GM03348 (cell line): ENCODE measurements at regions not wholly inside any gene's neighbourhood (a gene's known extent, or its start where the extent isn't known, plus 50 kb on each side); places are given as distances from the start of the nearest gene placed in this dataset.
"Not testable (repeated sequence)": the region's sequence is repeated elsewhere in the genome, so short reads cannot be mapped to it uniquely, and the experiment has no call there.

Experiments
- DNase-seq: peaks from one replicate; pipeline ENCODE4 v3.0.0; 2012; ENCODE audit warnings: low spot score

- no peak for DNase-seq
Measured at GRCh38 chr3:118075873-118076272, 958.8 kb downstream of the IGSF11 start.

- no peak for DNase-seq
Measured at GRCh38 chr3:118077332-118077731, 957.3 kb downstream of the IGSF11 start.

- DNase-seq, result no peak
Measured at GRCh38 chr3:118080889-118081288, 953.8 kb downstream of the IGSF11 start.

GRCh38 chr3:118088696-118089095, 946.0 kb downstream of the IGSF11 start:
- no peak for DNase-seq

- DNase-seq, result no peak
Measured at GRCh38 chr3:118089563-118089962, 945.1 kb downstream of the IGSF11 start.

- DNase-seq, result no peak
Measured at GRCh38 chr3:118097226-118097625, 937.4 kb downstream of the IGSF11 start.

GRCh38 chr3:118097660-118098059, 937.0 kb downstream of the IGSF11 start:
- no peak for DNase-seq

GRCh38 chr3:118098827-118099226, 935.8 kb downstream of the IGSF11 start:
- DNase-seq, result no peak

- DNase-seq, result no peak
Measured at GRCh38 chr3:118101891-118102290, 932.8 kb downstream of the IGSF11 start.

- no peak for DNase-seq
Measured at GRCh38 chr3:118102737-118103136, 931.9 kb downstream of the IGSF11 start.

GRCh38 chr3:118108201-118108600, 926.4 kb downstream of the IGSF11 start:
- no peak for DNase-seq

- DNase-seq, result no peak
Measured at GRCh38 chr3:118108769-118109168, 925.9 kb downstream of the IGSF11 start.

- DNase-seq, result no peak
Measured at GRCh38 chr3:118110211-118110610, 924.4 kb downstream of the IGSF11 start.

GRCh38 chr3:118116991-118117390, 917.7 kb downstream of the IGSF11 start:
- no peak for DNase-seq

GRCh38 chr3:118126751-118127150, 907.9 kb downstream of the IGSF11 start:
- no peak for DNase-seq

- DNase-seq, result no peak
Measured at GRCh38 chr3:118127992-118128391, 906.7 kb downstream of the IGSF11 start.

GRCh38 chr3:118128886-118129285, 905.8 kb downstream of the IGSF11 start:
- no peak for DNase-seq

- no peak for DNase-seq
Measured at GRCh38 chr3:118137778-118138177, 896.9 kb downstream of the IGSF11 start.

- no peak for DNase-seq
Measured at GRCh38 chr3:118144919-118145318, 889.7 kb downstream of the IGSF11 start.

GRCh38 chr3:118146658-118147375, 887.8 kb downstream of the IGSF11 start:
- DNase-seq, result no peak

- DNase-seq, result no peak
Measured at GRCh38 chr3:118151164-118151563, 883.5 kb downstream of the IGSF11 start.

- not testable (repeated sequence) for DNase-seq
Measured at GRCh38 chr3:118162627-118163588, 871.7 kb downstream of the IGSF11 start.

- no peak for DNase-seq
Measured at GRCh38 chr3:118165413-118165812, 869.2 kb downstream of the IGSF11 start.
